Breast epithelium (tissue), 4 donors: ENCODE measurements at regions not wholly inside any gene's neighbourhood (a gene's known extent, or its start where the extent isn't known, plus 50 kb on each side); places are given as distances from the start of the nearest gene placed in this dataset.
A peak's percentile ranks its signal among the peaks of the same experiment; 100 is the strongest.

ENCODE experiments used
- DNase-seq, 2 donors: peaks; one replicate each; pipeline ENCODE4 v3.0.0-alpha.2; 2019; ENCODE audit warnings: low spot score in 2 of 2
- H3K27ac ChIP-seq, 2 donors: fragments of 200-600 bp; sonication (generic) in 1 of 2; one replicate each; pipeline ENCODE4 v1.5.1; 2016 to 2019; ENCODE audit warnings: mild to moderate bottlenecking in 1 of 2
- H3K27me3 ChIP-seq, 2 donors: fragments of 200-600 bp; sonication (generic) in 1 of 2; one replicate each; pipeline versions ENCODE4 v1.5.1 to v1.6.0; 2017 to 2019; ENCODE audit warnings: control low read depth in 1 of 2, mild to moderate bottlenecking in 1 of 2
- H3K36me3 ChIP-seq: fragments of 200-600 bp; one replicate; pipeline ENCODE4 v1.5.1; 2019
- H3K4me1 ChIP-seq, 2 donors: fragments of 200-600 bp; sonication (generic); one replicate each; pipeline ENCODE4 v1.5.1; 2016 to 2019; ENCODE audit warnings: control low read depth in 1 of 2
- H3K4me3 ChIP-seq, 3 donors: fragments of 200-600 bp; sonication (generic); 1 replicate in 2 of 3; 2 replicates in 1 of 3; pipeline ENCODE4 v1.5.1; 2016 to 2019; ENCODE audit warnings: mild to moderate bottlenecking in 3 of 3, moderate library complexity in 2 of 3
- H3K9me3 ChIP-seq, 2 donors: fragments of 200-600 bp; sonication (generic) in 1 of 2; one replicate each; pipeline ENCODE4 v1.5.1; 2016 to 2019; ENCODE audit warnings: control low read depth in 1 of 2
- POLR2A ChIP-seq: fragments of 450-650 bp; IDR thresholded peaks from one replicate; pipeline ENCODE4 v1.6.1; 2016; ENCODE audit warnings: antibody characterized with exemption, mild to moderate bottlenecking, moderate library complexity
- POLR2AphosphoS5 ChIP-seq, 3 donors: sonication (generic); formaldehyde crosslinking; IDR thresholded peaks; one replicate each; pipeline ENCODE4 v1.6.1; 2017; ENCODE audit warnings: antibody characterized with exemption in 3 of 3
- intact Hi-C: fragments of 100-400 bp; cut with DNase I; formaldehyde crosslinking; loops from one replicate; pipeline ENCODE4 v1.15.1; 2023; ENCODE audit warnings: low total_unique reads
- TF ChIP-seq, protein P1 (sequence below), 3 donors: fragments of 450-650 bp; IDR thresholded peaks; one replicate each; pipeline ENCODE4 v1.5.1; 2016 to 2017; ENCODE audit warnings: antibody characterized with exemption in 3 of 3, mild to moderate bottlenecking in 3 of 3, moderate library complexity in 3 of 3

DNA sequence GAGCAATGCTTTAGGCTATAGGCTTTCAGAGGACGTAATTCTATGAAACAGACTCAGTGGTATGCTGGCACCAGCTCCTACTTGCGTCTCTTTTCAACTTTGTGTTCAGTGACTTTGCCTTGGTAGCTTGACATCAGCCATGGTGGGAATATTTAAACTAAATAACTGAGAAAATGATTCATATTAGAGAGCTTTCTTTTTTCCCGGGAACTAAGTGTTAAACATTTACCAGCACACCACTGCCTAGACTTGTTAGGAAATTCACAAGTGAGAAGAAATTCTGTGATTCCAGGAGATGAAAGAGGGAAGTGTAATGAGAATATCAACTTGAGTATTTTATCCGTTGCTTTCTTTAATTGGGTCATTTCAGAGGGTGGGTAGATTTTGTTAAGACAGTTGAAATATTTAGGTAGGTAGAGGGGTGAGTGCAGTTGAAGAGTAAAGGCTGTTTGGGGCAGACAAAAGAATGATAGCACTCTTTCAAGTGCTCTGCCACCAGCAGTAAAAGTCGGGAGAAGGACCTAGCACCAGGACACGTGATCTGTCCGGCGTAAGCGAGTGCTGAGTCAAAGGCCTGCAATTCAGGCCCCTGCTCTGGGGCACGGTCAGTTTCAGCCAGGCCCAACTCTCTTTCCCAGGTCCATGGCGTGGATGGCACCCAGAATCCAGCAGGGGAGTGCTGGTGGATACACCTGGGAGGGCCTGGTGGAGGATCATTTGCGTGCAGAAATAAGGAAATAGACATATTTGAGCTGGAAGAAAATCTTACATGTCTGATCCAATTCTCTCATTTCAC lies 206.3 kb downstream of the SNX10 start:
- Histone ChIP-seq H3K27ac (no peak overlapping the region), H3K4me1 (no peaks in the 10 kb centered on the region), H3K36me3 (no peaks in the 10 kb centered on the region), H3K27me3 (no peaks in the 10 kb centered on the region), H3K4me3 (no peak overlapping the region), H3K9me3 (no peaks in the 10 kb centered on the region)
- intact Hi-C loops, result no loop called here
- TF ChIP-seq POLR2A, result no peak
- no peak for TF ChIP-seq POLR2AphosphoS5 (IDR thresholded peaks at IDR 0.05)
- TF ChIP-seq, protein P1, sequence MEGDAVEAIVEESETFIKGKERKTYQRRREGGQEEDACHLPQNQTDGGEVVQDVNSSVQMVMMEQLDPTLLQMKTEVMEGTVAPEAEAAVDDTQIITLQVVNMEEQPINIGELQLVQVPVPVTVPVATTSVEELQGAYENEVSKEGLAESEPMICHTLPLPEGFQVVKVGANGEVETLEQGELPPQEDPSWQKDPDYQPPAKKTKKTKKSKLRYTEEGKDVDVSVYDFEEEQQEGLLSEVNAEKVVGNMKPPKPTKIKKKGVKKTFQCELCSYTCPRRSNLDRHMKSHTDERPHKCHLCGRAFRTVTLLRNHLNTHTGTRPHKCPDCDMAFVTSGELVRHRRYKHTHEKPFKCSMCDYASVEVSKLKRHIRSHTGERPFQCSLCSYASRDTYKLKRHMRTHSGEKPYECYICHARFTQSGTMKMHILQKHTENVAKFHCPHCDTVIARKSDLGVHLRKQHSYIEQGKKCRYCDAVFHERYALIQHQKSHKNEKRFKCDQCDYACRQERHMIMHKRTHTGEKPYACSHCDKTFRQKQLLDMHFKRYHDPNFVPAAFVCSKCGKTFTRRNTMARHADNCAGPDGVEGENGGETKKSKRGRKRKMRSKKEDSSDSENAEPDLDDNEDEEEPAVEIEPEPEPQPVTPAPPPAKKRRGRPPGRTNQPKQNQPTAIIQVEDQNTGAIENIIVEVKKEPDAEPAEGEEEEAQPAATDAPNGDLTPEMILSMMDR (IDR thresholded peaks at IDR 0.05), result no peak
- DNase-seq, result no peak

DNA sequence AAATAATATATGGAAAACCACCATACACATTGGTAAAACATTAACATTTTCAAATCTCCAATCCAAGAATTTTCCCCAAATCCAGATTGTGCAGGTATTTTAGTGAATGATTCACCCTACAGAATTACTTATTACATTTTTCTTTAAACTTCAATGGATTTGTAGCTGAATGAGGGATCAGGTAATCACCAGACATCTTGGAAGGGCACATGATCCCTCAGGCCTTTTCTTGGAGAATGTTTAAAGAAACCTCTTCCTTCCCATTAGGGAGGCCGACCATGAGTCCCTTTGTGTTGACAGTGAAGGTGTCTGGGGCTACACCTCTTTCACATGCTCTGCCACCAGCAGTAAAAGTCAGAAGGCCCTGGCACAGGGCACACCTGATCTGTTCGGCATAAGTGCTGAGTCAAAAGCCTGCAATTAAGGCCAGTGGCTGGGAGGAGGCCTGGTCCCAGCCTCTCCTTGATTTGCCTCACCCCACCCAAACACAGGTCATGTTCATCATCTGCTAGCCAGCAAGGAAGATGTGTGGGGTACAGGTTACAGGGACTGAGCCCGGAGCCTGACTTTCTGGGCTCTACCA lies 207.7 kb downstream of the SNX10 start:
- DNase-seq, result no peak
- H3K27ac ChIP-seq, result no peak overlapping the region
- intact Hi-C loops, result no loop called here
- H3K36me3 ChIP-seq, result no peaks in the 10 kb centered on the region
- H3K9me3 ChIP-seq, result no peaks in the 10 kb centered on the region
- H3K4me3 ChIP-seq, result no peak overlapping the region
- no peaks in the 10 kb centered on the region for H3K4me1 ChIP-seq
- no peaks in the 10 kb centered on the region for H3K27me3 ChIP-seq
- TF ChIP-seq, protein P1 (IDR thresholded peaks at IDR 0.05), result no peak
- TF ChIP-seq POLR2AphosphoS5 (IDR thresholded peaks at IDR 0.05), result no peak
- TF ChIP-seq POLR2A, result no peak

DNA sequence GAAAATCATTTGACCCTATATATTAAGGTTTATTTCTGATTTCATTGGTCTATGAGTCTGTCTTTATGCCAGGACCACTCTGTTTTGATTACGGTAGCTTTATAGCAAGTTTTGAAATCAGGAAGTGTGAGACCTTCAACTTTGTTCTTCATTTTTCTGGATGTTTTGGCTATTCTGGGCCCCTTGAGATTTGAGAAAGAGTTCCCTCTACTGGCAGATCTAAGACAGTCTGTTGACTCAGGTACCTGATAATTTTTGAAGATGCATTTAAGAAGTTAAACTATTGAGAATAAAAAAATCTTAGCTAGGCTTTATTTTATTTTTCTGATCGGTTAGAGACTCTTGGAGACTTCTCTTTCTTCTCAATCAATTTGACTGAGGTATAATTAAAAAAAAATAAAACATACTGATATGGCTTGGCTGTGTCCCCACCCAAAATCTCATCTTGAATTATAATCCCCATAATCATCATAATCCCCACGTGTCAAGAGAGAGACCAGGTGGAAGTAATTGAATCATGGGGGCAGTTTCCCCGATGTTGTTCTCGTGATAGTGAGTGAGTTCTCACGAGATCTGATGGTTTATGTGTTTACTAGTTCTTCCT lies 209.2 kb downstream of the SNX10 start:
- no peak for DNase-seq
- Histone ChIP-seq H3K27ac (no peak overlapping the region), H3K9me3 (no peaks in the 10 kb centered on the region), H3K27me3 (no peaks in the 10 kb centered on the region), H3K4me3 (no peak overlapping the region), H3K36me3 (no peaks in the 10 kb centered on the region), H3K4me1 (no peaks in the 10 kb centered on the region)
- intact Hi-C loops, result loop anchor here (5.0 kb wide), 1 partner anchor 1264 kb away; no protein-coding TSS in a partner anchor
- TF ChIP-seq POLR2A (no peak), POLR2AphosphoS5 (IDR thresholded peaks at IDR 0.05) (no peak)
- TF ChIP-seq, protein P1 (IDR thresholded peaks at IDR 0.05), result peak in 1 of 3 donors; percentile 43

DNA sequence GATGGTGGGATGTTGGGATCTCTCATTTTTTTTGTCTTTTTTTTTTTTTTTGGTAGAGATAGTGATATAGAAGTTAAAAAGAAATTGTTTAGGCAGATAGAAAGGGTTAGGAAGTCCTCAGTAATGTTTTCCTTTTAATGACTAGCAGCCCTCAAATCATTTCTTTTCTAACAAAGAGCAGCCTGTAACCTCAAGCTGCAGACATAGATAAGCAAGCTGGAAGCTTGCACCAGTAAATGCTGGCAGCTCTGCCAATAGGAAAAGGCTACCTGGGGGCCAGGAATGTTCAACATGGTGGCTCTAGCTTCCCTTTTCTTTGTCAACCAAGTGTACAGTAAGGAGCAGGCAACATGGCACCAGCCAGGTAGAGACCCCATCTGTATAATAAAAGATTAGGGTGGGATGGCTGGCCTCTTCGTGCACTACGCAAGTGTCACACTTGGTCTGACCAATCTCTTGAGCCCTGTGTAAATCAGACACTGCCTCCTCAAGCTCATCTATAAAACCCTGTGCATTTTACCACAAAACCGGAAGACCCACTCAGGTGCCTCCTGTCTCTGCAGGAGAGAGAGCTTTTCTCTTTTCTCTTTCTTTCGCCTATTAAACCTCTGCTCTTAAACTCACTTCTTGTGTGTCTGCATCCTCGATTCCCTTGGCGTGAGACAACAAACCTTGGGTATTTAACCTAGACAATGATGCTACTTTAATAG lies 212.9 kb downstream of the SNX10 start:
- H3K27ac ChIP-seq, result no peak overlapping the region
- DNase-seq, result no peak
- no peak overlapping the region for H3K4me3 ChIP-seq
- peaks cover 0 to 9% of the 10 kb centered on the region in 2 donors for H3K27me3 ChIP-seq
- H3K4me1 ChIP-seq, result no peaks in the 10 kb centered on the region
- H3K9me3 ChIP-seq, result no peaks in the 10 kb centered on the region
- intact Hi-C loops, result loop anchor here (5.0 kb wide), 1 partner anchor 1267 kb away; no protein-coding TSS in a partner anchor
- no peaks in the 10 kb centered on the region for H3K36me3 ChIP-seq
- TF ChIP-seq POLR2A (no peak), POLR2AphosphoS5 (IDR thresholded peaks at IDR 0.05) (no peak)
- TF ChIP-seq, protein P1 (IDR thresholded peaks at IDR 0.05), result no peak
